ENCODE measurements at regions not wholly inside any gene's neighbourhood (a gene's known extent, or its start where the extent isn't known, plus 50 kb on each side); places are given as distances from the start of the nearest gene placed in this dataset.

GRCh38 chr11:87423161-87423560 lies 385.4 kb downstream of the TMEM135 start:
- no peak for DNase-seq (ENCODE audit: low spot score)

GRCh38 chr11:87422566-87422965 lies 384.8 kb downstream of the TMEM135 start:
- no peak for DNase-seq (ENCODE audit: low spot score)

- DNase-seq (ENCODE audit: low spot score) = peak; percentile 56
These were observed 383.7 kb downstream of the TMEM135 start for GRCh38 chr11:87421422-87421821.

- no peak for DNase-seq (ENCODE audit: low spot score)
These were observed 380.2 kb downstream of the TMEM135 start for GRCh38 chr11:87417951-87418350.

- no peak for DNase-seq (ENCODE audit: low spot score)
These were observed 368.1 kb downstream of the TMEM135 start for GRCh38 chr11:87405843-87406242.

- DNase-seq (ENCODE audit: low spot score) = no peak
These were observed 367.6 kb downstream of the TMEM135 start for GRCh38 chr11:87405356-87405755.

GRCh38 chr11:87401653-87402052 lies 363.9 kb downstream of the TMEM135 start:
- no peak for DNase-seq (ENCODE audit: low spot score)

- no peak for DNase-seq (ENCODE audit: low spot score)
These were observed 361.6 kb downstream of the TMEM135 start for GRCh38 chr11:87399341-87399740.

- DNase-seq (ENCODE audit: low spot score) = no peak
These were observed 361.2 kb downstream of the TMEM135 start for GRCh38 chr11:87398931-87399330.

GRCh38 chr11:87397011-87397865 lies 359.5 kb downstream of the TMEM135 start:
- DNase-seq (ENCODE audit: low spot score) = no peak

- DNase-seq (ENCODE audit: low spot score) = no peak
These were observed 357.2 kb downstream of the TMEM135 start for GRCh38 chr11:87394924-87395323.

GRCh38 chr11:87392665-87393064 lies 354.9 kb downstream of the TMEM135 start:
- DNase-seq (ENCODE audit: low spot score) = no peak

- no peak for DNase-seq (ENCODE audit: low spot score)
These were observed 353.8 kb downstream of the TMEM135 start for GRCh38 chr11:87391496-87391895.

GRCh38 chr11:87384078-87384729 lies 346.5 kb downstream of the TMEM135 start:
- DNase-seq (ENCODE audit: low spot score) = no peak

- DNase-seq (ENCODE audit: low spot score) = no peak
These were observed 336.5 kb downstream of the TMEM135 start for GRCh38 chr11:87374038-87374807.
